ENCODE measurements at regions not wholly inside any gene's neighbourhood (a gene's known extent, or its start where the extent isn't known, plus 50 kb on each side); places are given as distances from the start of the nearest gene placed in this dataset.

DNA sequence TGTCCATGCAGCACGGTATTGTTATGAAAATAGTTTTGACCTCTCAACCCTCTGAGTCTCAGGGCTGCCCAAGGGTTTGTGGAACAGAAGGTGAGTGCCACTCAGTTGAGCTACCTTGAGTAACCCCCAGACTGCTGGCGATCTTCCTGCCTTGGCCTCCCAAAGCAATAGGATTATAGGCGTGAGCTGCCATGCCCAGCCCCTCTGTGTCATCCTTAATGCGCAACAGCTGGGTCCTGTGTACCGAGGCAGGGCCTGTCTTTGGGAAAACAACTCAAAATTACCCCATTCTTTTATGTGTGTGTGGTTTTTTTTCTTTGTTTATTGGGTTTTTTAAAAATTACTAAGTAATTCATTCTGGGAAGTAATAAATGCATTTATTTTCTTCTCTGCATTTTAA is 78.3 kb upstream of the TPM1 start:
- TF ChIP-seq CEBPB (IDR thresholded peaks at IDR 0.05) (no peak), TCF12 (IDR thresholded peaks at IDR 0.05; ENCODE audit: low read depth) (no peak), EP300 (IDR thresholded peaks at IDR 0.05; ENCODE audit: borderline replicate concordance) (no peak), RAD21 (IDR thresholded peaks at IDR 0.05; ENCODE audit: low read depth) (no peak), CREB1 (IDR thresholded peaks at IDR 0.05; ENCODE audit: low read depth) (no peak), EGR1 (IDR thresholded peaks at IDR 0.05) (no peak), ZBTB7A (IDR thresholded peaks at IDR 0.05; ENCODE audit: low read depth) (no peak)
- TF ChIP-seq, protein P1, sequence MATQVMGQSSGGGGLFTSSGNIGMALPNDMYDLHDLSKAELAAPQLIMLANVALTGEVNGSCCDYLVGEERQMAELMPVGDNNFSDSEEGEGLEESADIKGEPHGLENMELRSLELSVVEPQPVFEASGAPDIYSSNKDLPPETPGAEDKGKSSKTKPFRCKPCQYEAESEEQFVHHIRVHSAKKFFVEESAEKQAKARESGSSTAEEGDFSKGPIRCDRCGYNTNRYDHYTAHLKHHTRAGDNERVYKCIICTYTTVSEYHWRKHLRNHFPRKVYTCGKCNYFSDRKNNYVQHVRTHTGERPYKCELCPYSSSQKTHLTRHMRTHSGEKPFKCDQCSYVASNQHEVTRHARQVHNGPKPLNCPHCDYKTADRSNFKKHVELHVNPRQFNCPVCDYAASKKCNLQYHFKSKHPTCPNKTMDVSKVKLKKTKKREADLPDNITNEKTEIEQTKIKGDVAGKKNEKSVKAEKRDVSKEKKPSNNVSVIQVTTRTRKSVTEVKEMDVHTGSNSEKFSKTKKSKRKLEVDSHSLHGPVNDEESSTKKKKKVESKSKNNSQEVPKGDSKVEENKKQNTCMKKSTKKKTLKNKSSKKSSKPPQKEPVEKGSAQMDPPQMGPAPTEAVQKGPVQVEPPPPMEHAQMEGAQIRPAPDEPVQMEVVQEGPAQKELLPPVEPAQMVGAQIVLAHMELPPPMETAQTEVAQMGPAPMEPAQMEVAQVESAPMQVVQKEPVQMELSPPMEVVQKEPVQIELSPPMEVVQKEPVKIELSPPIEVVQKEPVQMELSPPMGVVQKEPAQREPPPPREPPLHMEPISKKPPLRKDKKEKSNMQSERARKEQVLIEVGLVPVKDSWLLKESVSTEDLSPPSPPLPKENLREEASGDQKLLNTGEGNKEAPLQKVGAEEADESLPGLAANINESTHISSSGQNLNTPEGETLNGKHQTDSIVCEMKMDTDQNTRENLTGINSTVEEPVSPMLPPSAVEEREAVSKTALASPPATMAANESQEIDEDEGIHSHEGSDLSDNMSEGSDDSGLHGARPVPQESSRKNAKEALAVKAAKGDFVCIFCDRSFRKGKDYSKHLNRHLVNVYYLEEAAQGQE (IDR thresholded peaks at IDR 0.05; ENCODE audit: low read depth): no peak

DNA sequence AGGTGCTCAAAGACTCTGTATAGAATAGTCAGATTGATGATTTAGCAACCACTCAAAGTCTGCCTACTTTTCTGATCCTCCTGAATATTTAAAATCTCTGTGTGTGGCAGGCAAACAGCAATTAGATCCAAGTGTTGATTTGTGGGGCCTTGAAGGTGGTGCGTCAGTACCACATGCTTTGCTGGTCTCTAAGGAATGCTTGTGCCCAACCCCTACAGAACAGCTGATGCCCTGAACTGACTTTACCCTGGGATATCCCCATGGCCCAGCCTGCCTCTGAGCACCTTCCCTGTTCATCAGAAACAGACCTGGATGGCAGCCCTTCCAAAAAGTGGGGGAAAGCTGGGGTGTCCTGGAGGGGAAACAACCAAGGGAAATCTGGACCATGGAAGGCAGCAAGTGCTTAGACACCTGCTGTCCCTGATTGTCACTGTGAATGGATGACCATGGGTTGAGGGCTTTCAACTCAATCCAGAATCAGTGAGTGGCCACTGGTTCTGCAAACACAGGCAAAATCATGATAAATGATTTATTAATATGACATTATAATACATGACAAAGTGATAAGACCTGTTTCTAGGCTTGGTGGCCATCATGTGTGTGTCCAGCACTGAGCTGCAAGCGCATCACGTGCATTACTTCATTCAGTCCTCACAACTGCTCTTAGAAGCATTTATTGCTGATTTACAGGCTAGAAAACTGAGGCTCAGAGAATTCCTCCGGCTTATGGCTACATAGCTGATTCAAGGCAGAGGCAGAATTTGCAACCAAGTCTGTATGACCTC is 76.1 kb upstream of the TPM1 start:
- TF ChIP-seq EGR1 (IDR thresholded peaks at IDR 0.05) (no peak), RAD21 (IDR thresholded peaks at IDR 0.05; ENCODE audit: low read depth) (no peak), ZBTB7A (IDR thresholded peaks at IDR 0.05; ENCODE audit: low read depth) (no peak), NFIC (IDR thresholded peaks at IDR 0.05) (no peak), YY1 (IDR thresholded peaks at IDR 0.05; ENCODE audit: low read depth) (no peak), FOXM1 (IDR thresholded peaks at IDR 0.05; ENCODE audit: borderline replicate concordance, low read depth) (no peak), TAF1 (IDR thresholded peaks at IDR 0.05; ENCODE audit: low read depth) (no peak), TCF12 (IDR thresholded peaks at IDR 0.05; ENCODE audit: low read depth) (no peak), TEAD4 (IDR thresholded peaks at IDR 0.05) (no peak), CREB1 (IDR thresholded peaks at IDR 0.05; ENCODE audit: low read depth) (no peak), CEBPB (IDR thresholded peaks at IDR 0.05) (no peak)
- TF ChIP-seq, protein P2, sequence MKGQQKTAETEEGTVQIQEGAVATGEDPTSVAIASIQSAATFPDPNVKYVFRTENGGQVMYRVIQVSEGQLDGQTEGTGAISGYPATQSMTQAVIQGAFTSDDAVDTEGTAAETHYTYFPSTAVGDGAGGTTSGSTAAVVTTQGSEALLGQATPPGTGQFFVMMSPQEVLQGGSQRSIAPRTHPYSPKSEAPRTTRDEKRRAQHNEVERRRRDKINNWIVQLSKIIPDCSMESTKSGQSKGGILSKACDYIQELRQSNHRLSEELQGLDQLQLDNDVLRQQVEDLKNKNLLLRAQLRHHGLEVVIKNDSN (IDR thresholded peaks at IDR 0.05): no peak

DNA sequence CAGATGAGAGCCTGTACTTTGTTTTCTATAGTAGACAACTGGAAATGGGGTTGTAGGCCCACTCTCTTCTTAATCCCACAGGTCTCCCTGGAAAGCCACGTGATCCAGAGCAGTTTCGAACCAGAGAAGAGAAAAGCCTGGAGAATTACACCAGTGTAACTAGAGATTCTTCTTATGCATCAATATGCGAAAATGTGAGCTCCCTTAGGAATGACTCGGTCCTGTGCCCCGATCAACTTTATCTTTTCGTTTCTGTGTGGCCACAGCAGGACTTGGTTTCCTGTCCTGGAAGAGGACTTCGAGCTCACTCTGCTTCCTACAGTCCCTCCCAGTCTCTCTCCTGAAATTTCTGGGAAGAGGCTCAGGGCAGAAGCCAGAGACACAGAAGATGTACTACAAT is 73.8 kb upstream of the TPM1 start:
- TF ChIP-seq EP300 (IDR thresholded peaks at IDR 0.05; ENCODE audit: borderline replicate concordance): no peak
- no peak for TF ChIP-seq TAF1 (IDR thresholded peaks at IDR 0.05; ENCODE audit: low read depth)
- no peak for TF ChIP-seq CREB1 (IDR thresholded peaks at IDR 0.05; ENCODE audit: low read depth)
- no peak for TF ChIP-seq TCF12 (IDR thresholded peaks at IDR 0.05; ENCODE audit: low read depth)
- TF ChIP-seq ZBTB7A (IDR thresholded peaks at IDR 0.05; ENCODE audit: low read depth): no peak
- no peak for TF ChIP-seq FOXM1 (IDR thresholded peaks at IDR 0.05; ENCODE audit: borderline replicate concordance, low read depth)
- no peak for TF ChIP-seq EGR1 (IDR thresholded peaks at IDR 0.05)
- no peak for TF ChIP-seq NFIC (IDR thresholded peaks at IDR 0.05)
- no peak for TF ChIP-seq YY1 (IDR thresholded peaks at IDR 0.05; ENCODE audit: low read depth)
- TF ChIP-seq TEAD4 (IDR thresholded peaks at IDR 0.05): no peak
- TF ChIP-seq, protein P1 (IDR thresholded peaks at IDR 0.05; ENCODE audit: low read depth): no peak
- TF ChIP-seq, protein P2 (IDR thresholded peaks at IDR 0.05): no peak
- TF ChIP-seq, protein P3, sequence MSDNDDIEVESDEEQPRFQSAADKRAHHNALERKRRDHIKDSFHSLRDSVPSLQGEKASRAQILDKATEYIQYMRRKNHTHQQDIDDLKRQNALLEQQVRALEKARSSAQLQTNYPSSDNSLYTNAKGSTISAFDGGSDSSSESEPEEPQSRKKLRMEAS (IDR thresholded peaks at IDR 0.05): no peak

DNA sequence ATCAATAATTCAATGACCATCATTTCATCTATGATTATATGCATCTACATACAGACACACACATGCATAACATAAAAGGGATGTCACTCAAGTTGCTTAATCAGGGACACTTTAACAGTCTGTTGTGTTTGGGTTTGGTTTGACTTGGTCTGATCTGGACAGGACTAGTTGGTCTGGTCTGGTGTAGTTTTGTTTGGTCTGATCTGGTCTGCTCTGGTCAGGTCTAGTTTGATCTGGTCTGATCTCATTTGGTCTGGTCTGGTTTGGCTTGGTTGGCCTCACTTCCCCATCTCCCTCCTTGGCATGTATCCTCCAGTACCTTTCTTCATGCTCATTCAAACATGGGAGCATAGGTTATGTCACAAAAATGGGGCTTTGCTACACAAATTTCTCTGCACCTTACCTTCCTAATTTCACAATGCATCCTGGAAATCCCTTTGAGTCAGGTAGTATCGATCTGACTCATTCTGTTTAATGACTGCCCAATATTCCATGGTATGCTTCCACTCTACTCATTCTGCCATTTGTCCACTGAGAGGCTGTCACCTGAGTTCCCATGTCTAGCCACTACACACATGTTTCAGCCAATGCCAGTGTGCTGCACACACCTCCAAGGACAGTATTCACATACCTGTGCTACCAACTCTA is 73.0 kb upstream of the TPM1 start:
- TF ChIP-seq CREB1 (IDR thresholded peaks at IDR 0.05; ENCODE audit: low read depth): no peak
- no peak for TF ChIP-seq ZBTB7A (IDR thresholded peaks at IDR 0.05; ENCODE audit: low read depth)
- TF ChIP-seq RAD21 (IDR thresholded peaks at IDR 0.05; ENCODE audit: low read depth): no peak
- TF ChIP-seq, protein P1 (IDR thresholded peaks at IDR 0.05; ENCODE audit: low read depth): no peak
- TF ChIP-seq FOXM1 (IDR thresholded peaks at IDR 0.05; ENCODE audit: borderline replicate concordance, low read depth): no peak
- no peak for TF ChIP-seq TEAD4 (IDR thresholded peaks at IDR 0.05)
- no peak for TF ChIP-seq NFIC (IDR thresholded peaks at IDR 0.05)
- TF ChIP-seq, protein P3 (IDR thresholded peaks at IDR 0.05): no peak
- TF ChIP-seq CEBPB (IDR thresholded peaks at IDR 0.05): no peak
- TF ChIP-seq YY1 (IDR thresholded peaks at IDR 0.05; ENCODE audit: low read depth): no peak
- TF ChIP-seq, protein P2 (IDR thresholded peaks at IDR 0.05): no peak
- no peak for TF ChIP-seq EP300 (IDR thresholded peaks at IDR 0.05; ENCODE audit: borderline replicate concordance)
- no peak for TF ChIP-seq TCF12 (IDR thresholded peaks at IDR 0.05; ENCODE audit: low read depth)
